ENCODE measurements at regions not wholly inside any gene's neighbourhood (a gene's known extent, or its start where the extent isn't known, plus 50 kb on each side); places are given as distances from the start of the nearest gene placed in this dataset.
"Not testable (repeated sequence)": the region's sequence is repeated elsewhere in the genome, so short reads cannot be mapped to it uniquely, and the experiment has no call there.

DNA sequence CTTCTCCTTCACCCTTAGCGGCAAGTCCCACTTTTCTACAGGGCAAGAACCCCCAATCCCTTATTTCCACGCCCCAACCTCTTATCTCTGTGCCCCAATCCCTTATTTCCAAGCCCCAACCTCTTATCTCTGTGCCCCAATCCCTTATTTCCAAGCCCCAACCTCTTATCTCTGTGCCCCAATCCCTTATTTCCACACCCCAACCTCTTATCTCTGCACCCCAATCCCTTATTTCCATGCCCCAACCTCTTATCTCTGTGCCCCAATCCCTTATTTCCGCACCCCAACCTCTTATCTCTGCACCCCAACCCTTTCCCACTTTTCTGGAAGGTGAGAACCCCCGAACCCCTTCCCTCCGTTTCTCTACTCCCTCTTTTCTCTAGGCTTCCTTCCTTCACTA, 116.1 kb upstream of the GJE1 start:
- peaks cover 36% of the 10 kb centered on the region for H3K4me1 ChIP-seq (ENCODE audit: insufficient read depth, low read length)
- not testable (repeated sequence) for H3K4me3 ChIP-seq (ENCODE audit: insufficient read depth, low read length); H3K27me3 ChIP-seq (ENCODE audit: insufficient read depth, low read length); H3K4me2 ChIP-seq (ENCODE audit: insufficient read depth, low read length); H2AFZ ChIP-seq (ENCODE audit: low read length); H3K36me3 ChIP-seq (ENCODE audit: insufficient read depth, low read length); H4K20me1 ChIP-seq (ENCODE audit: insufficient read depth, low read length); H3K9me3 ChIP-seq (ENCODE audit: low read depth, low read length); DNase-seq (ENCODE audit: insufficient read length, low spot score, missing footprints); H3K27ac ChIP-seq (ENCODE audit: low read depth, low read length); H3K79me2 ChIP-seq (ENCODE audit: insufficient read depth, low read length)

DNA sequence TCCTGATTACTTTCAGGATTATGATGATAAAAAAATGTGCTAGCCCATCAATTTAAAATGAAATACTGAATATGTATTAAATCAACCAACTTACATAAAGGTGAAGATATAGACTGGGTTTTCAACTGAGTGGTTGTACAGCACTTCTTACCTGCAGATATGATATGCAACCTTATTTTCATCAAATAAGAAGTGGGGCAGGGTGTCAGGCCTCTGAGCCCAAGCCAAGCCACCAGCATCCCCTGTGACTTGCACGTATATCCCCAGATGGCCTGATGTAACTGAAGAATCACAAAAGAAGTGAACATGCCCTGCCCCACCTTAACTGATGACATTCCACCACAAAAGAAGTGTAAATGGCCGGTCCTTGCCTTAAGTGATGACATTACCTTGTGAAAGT, 117.3 kb upstream of the GJE1 start:
- not testable (repeated sequence) for H2AFZ ChIP-seq (ENCODE audit: low read length); H3K4me3 ChIP-seq (ENCODE audit: insufficient read depth, low read length); DNase-seq (ENCODE audit: insufficient read length, low spot score, missing footprints); H3K79me2 ChIP-seq (ENCODE audit: insufficient read depth, low read length); H4K20me1 ChIP-seq (ENCODE audit: insufficient read depth, low read length); H3K36me3 ChIP-seq (ENCODE audit: insufficient read depth, low read length); H3K9me3 ChIP-seq (ENCODE audit: low read depth, low read length); H3K27me3 ChIP-seq (ENCODE audit: insufficient read depth, low read length)
- Histone ChIP-seq H3K4me2 (ENCODE audit: insufficient read depth, low read length) (peak overlapping the region; percentile 77), H3K4me1 (ENCODE audit: insufficient read depth, low read length) (peaks cover 47% of the 10 kb centered on the region), H3K27ac (ENCODE audit: low read depth, low read length) (peak overlapping the region; percentile 95)

DNA sequence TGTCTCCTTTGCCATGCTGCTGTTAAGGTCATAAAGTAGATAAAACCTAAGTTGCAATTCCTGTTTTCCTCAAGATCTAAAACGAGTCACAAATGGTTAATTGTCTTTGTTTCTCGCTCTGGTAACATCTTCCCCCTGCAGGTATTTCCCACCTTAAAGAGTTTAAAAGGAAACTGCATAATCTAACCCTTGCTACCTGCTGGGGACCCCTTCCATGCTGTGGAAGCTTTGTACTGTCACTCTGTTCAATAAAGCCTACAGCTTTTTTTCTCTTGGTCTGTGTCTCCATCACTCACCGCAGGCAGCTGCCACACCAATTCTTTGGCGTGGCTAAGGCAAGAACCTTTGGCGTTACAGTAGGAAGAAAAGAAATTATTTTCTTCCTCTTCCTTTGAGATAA, 117.7 kb upstream of the GJE1 start:
- Histone ChIP-seq H3K4me3 (ENCODE audit: insufficient read depth, low read length) (peak overlapping the region; percentile 16), H3K27me3 (ENCODE audit: insufficient read depth, low read length) (no peaks in the 10 kb centered on the region), H3K79me2 (ENCODE audit: insufficient read depth, low read length) (no peaks in the 10 kb centered on the region)

DNA sequence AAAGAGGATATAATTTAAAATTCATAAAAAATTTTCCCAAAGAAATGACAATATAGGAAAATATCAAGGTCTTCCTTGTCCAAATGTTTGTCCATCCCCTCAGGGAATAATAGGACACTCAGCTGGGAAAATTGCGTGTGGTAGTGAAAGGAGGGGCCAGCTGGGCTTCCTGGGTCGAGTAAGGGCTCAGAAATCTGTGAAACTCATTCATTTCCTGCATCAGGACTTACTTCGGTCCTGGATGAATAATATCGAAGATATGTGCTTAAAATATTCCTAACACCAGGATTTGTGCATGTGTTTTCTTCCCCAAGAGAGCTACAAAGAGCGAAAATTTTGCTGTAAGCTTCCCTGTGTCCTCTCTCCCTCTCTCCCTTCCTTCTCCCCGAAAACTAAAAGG, 118.2 kb upstream of the GJE1 start:
- Histone ChIP-seq H3K9me3 (ENCODE audit: low read depth, low read length) (no peaks in the 10 kb centered on the region), H3K36me3 (ENCODE audit: insufficient read depth, low read length) (no peaks in the 10 kb centered on the region), H3K4me2 (ENCODE audit: insufficient read depth, low read length) (peak overlapping the region; percentile 77), H3K27me3 (ENCODE audit: insufficient read depth, low read length) (no peaks in the 10 kb centered on the region), H2AFZ (ENCODE audit: low read length) (no peak overlapping the region), H4K20me1 (ENCODE audit: insufficient read depth, low read length) (no peaks in the 10 kb centered on the region), H3K4me1 (ENCODE audit: insufficient read depth, low read length) (peaks cover 54% of the 10 kb centered on the region), H3K27ac (ENCODE audit: low read depth, low read length) (peak overlapping the region; percentile 95), H3K79me2 (ENCODE audit: insufficient read depth, low read length) (no peaks in the 10 kb centered on the region), H3K4me3 (ENCODE audit: insufficient read depth, low read length) (peak overlapping the region; percentile 16)
- DNase-seq (ENCODE audit: insufficient read length, low spot score, missing footprints) = no peak
- TF ChIP-seq, protein P1, sequence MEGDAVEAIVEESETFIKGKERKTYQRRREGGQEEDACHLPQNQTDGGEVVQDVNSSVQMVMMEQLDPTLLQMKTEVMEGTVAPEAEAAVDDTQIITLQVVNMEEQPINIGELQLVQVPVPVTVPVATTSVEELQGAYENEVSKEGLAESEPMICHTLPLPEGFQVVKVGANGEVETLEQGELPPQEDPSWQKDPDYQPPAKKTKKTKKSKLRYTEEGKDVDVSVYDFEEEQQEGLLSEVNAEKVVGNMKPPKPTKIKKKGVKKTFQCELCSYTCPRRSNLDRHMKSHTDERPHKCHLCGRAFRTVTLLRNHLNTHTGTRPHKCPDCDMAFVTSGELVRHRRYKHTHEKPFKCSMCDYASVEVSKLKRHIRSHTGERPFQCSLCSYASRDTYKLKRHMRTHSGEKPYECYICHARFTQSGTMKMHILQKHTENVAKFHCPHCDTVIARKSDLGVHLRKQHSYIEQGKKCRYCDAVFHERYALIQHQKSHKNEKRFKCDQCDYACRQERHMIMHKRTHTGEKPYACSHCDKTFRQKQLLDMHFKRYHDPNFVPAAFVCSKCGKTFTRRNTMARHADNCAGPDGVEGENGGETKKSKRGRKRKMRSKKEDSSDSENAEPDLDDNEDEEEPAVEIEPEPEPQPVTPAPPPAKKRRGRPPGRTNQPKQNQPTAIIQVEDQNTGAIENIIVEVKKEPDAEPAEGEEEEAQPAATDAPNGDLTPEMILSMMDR (IDR thresholded peaks at IDR 0.05; ENCODE audit: extremely low read depth, low read depth, low read length) = no peak

More for the DNA sequence above, 117.7 kb upstream of the GJE1 start:
- Histone ChIP-seq H3K9me3 (ENCODE audit: low read depth, low read length) (no peaks in the 10 kb centered on the region), H4K20me1 (ENCODE audit: insufficient read depth, low read length) (no peaks in the 10 kb centered on the region), H2AFZ (ENCODE audit: low read length) (no peak overlapping the region), H3K4me2 (ENCODE audit: insufficient read depth, low read length) (peak overlapping the region; percentile 77), H3K4me1 (ENCODE audit: insufficient read depth, low read length) (peaks cover 49% of the 10 kb centered on the region), H3K36me3 (ENCODE audit: insufficient read depth, low read length) (no peaks in the 10 kb centered on the region), H3K27ac (ENCODE audit: low read depth, low read length) (peak overlapping the region; percentile 95)
- TF ChIP-seq, protein P1 (IDR thresholded peaks at IDR 0.05; ENCODE audit: extremely low read depth, low read depth, low read length) = no peak
- DNase-seq (ENCODE audit: insufficient read length, low spot score, missing footprints) = no peak

DNA sequence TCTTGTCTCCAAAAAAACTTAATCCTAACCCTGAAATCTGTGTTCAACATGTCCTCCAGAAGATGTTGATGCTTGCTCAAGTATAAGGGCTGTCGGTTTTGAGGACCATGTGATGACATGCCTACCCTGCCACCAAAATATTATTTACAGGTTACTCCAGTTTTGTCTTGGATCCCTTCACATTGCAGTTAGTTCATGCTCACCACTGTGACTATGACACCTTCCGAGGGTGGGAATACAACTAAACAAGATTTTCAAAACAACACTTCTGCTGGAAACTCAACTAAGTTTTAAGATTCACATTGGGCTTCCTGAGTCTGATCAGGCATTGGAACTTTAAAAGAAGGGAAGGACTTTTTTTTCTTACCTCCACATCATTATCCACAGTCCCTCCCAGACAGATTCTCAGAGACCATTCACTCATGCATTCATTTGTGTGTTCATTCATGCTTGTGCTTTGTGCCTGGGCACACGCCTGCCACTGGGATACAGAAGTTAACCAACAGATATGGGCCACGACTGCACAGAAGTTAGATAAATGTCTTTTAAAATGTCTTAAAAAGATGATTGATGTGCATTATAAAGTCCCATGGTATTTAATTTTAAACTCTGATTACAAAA, 118.7 kb upstream of the GJE1 start:
- TF ChIP-seq, protein P1 (IDR thresholded peaks at IDR 0.05; ENCODE audit: extremely low read depth, low read depth, low read length) = no peak
- Histone ChIP-seq H3K27ac (ENCODE audit: low read depth, low read length) (peak overlapping the region; percentile 95), H3K27me3 (ENCODE audit: insufficient read depth, low read length) (no peaks in the 10 kb centered on the region), H3K79me2 (ENCODE audit: insufficient read depth, low read length) (no peaks in the 10 kb centered on the region), H4K20me1 (ENCODE audit: insufficient read depth, low read length) (no peaks in the 10 kb centered on the region), H3K4me1 (ENCODE audit: insufficient read depth, low read length) (peaks cover 59% of the 10 kb centered on the region), H3K4me3 (ENCODE audit: insufficient read depth, low read length) (no peak overlapping the region), H3K4me2 (ENCODE audit: insufficient read depth, low read length) (peak overlapping the region; percentile 77), H3K36me3 (ENCODE audit: insufficient read depth, low read length) (no peaks in the 10 kb centered on the region), H2AFZ (ENCODE audit: low read length) (peak overlapping the region; percentile 32), H3K9me3 (ENCODE audit: low read depth, low read length) (no peaks in the 10 kb centered on the region)
- DNase-seq (ENCODE audit: insufficient read length, low spot score, missing footprints) = no peak
